Tibial artery (tissue), 4 donors: ENCODE measurements at regions not wholly inside any gene's neighbourhood (a gene's known extent, or its start where the extent isn't known, plus 50 kb on each side); places are given as distances from the start of the nearest gene placed in this dataset.

Source experiments
- DNase-seq, 2 donors: peaks; one replicate each; pipeline ENCODE4 v3.0.0-alpha.2; 2019
- H3K27ac ChIP-seq, 2 donors: fragments of 200-600 bp; sonication (generic) in 1 of 2; 1 replicate in 1 of 2; 2 replicates in 1 of 2; pipeline ENCODE4 v1.5.1; 2018 to 2019; ENCODE audit warnings: mild to moderate bottlenecking in 1 of 2
- H3K27me3 ChIP-seq, 2 donors: fragments of 200-600 bp; sonication (generic) in 1 of 2; one replicate each; pipeline versions ENCODE4 v1.5.1 to v1.6.0; 2016 to 2019
- H3K36me3 ChIP-seq, 3 donors: fragments of 200-600 bp; sonication (generic) in 2 of 3; one replicate each; pipeline ENCODE4 v1.5.1; 2016 to 2019; ENCODE audit warnings: mild to moderate bottlenecking in 2 of 3
- H3K4me1 ChIP-seq, 4 donors: fragments of 200-600 bp; sonication (generic) in 2 of 4; 1 replicate in 3 of 4; 2 replicates in 1 of 4; pipeline ENCODE4 v1.5.1; 2016 to 2019
- H3K4me3 ChIP-seq, 2 donors: fragments of 200-600 bp; sonication (generic) in 1 of 2; 1 replicate in 1 of 2; 2 replicates in 1 of 2; pipeline ENCODE4 v1.5.1; 2018 to 2019; ENCODE audit warnings: mild to moderate bottlenecking in 2 of 2
- H3K9me3 ChIP-seq, 3 donors: fragments of 200-600 bp; sonication (generic) in 1 of 3; one replicate each; pipeline ENCODE4 v1.5.1; 2016 to 2019
- intact Hi-C: fragments of 100-400 bp; cut with DNase I; formaldehyde crosslinking; loops from one replicate; pipeline ENCODE4 v1.15.0; 2023; ENCODE audit warnings: low total_unique reads
- TF ChIP-seq, protein P1 (sequence below), 2 experiments: fragments of 200-600 bp in 1 of 2; fragments of 450-650 bp in 1 of 2; IDR thresholded peaks; one replicate each; pipeline ENCODE4 v1.5.1; 2017 to 2019; ENCODE audit warnings: antibody characterized with exemption in 2 of 2, mild to moderate bottlenecking in 1 of 2, moderate library complexity in 1 of 2

DNA sequence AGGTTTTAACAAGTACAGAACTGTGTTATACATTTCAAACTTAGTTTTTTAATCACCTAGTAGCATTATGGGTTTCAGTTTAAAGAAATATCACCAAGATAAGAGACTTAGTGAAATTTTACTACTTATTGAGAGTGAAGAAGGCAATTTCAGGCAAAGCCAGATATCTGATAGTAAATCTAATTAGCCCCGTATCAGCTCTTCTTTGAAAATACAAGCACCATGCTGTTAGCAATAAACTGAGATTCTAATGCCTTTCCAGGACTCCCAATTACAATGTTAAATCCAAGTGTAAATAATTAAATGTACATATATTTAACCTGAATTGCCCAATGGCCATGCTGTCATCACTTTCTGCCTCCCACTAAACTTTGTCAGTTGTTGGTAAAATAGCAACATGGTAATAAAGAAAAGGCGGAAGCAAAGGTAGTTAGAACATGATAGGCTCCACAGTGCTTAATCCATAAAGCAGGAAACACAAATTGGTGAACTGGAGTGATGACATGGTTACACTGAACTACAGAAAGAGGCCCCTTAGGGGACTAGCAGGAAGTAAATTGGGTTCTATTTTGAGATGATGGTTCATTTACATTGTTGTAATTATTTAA is 646.1 kb downstream of the C12orf50 start:
- H3K27ac ChIP-seq, result no peak overlapping the region
- H3K36me3 ChIP-seq, result no peaks in the 10 kb centered on the region
- H3K9me3 ChIP-seq, result no peaks in the 10 kb centered on the region
- TF ChIP-seq, protein P1, sequence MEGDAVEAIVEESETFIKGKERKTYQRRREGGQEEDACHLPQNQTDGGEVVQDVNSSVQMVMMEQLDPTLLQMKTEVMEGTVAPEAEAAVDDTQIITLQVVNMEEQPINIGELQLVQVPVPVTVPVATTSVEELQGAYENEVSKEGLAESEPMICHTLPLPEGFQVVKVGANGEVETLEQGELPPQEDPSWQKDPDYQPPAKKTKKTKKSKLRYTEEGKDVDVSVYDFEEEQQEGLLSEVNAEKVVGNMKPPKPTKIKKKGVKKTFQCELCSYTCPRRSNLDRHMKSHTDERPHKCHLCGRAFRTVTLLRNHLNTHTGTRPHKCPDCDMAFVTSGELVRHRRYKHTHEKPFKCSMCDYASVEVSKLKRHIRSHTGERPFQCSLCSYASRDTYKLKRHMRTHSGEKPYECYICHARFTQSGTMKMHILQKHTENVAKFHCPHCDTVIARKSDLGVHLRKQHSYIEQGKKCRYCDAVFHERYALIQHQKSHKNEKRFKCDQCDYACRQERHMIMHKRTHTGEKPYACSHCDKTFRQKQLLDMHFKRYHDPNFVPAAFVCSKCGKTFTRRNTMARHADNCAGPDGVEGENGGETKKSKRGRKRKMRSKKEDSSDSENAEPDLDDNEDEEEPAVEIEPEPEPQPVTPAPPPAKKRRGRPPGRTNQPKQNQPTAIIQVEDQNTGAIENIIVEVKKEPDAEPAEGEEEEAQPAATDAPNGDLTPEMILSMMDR (IDR thresholded peaks at IDR 0.05), result no peak
- intact Hi-C loops, result no loop called here
- H3K27me3 ChIP-seq, result no peaks in the 10 kb centered on the region
- DNase-seq, result no peak
- no peaks in the 10 kb centered on the region for H3K4me1 ChIP-seq
- H3K4me3 ChIP-seq, result no peak overlapping the region

DNA sequence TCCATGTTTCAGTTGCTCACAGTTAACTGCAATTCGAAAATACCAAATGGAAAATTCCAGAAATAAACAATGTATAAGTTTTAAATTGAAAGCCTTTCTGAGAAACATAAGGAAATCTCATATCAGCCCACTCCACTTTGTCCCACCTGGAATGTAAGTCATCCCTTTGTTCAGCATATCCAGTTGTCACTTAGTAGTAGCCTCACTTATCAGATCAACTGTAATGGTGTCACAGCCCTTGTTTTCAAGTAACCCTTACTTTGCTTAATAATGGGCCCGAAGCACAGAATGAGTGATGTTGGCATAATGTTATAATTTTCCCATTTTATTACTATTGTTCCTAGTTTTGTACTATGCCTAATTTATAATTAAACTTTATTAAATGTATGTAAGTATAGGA is 646.8 kb downstream of the C12orf50 start:
- Histone ChIP-seq H3K27me3 (no peaks in the 10 kb centered on the region), H3K4me1 (no peaks in the 10 kb centered on the region), H3K4me3 (no peak overlapping the region), H3K36me3 (no peaks in the 10 kb centered on the region), H3K9me3 (no peaks in the 10 kb centered on the region), H3K27ac (no peak overlapping the region)
- intact Hi-C loops, result no loop called here
- DNase-seq, result no peak
- TF ChIP-seq, protein P1 (IDR thresholded peaks at IDR 0.05), result no peak

DNA sequence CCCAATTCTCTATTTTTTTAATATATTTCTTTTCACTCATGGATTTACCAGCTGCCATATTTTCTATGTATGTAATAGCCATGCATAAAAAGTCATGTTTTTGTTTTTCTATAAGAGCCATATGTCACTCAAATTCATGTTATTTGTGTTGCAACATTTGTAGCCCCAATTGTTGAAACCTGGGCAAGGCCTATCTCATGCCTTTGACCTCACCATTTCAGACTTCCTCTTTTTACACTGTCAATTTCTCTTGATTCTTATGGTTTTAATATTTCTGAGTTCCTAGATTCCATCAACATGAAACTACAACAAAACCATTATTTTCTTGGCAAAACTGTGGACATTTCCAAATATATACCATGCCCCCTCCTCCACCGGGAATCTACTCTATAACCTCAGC is 647.5 kb downstream of the C12orf50 start:
- no peak for DNase-seq
- no peaks in the 10 kb centered on the region for H3K27me3 ChIP-seq
- no peak overlapping the region for H3K4me3 ChIP-seq
- TF ChIP-seq, protein P1 (IDR thresholded peaks at IDR 0.05), result no peak
- no peak overlapping the region for H3K27ac ChIP-seq
- no peaks in the 10 kb centered on the region for H3K4me1 ChIP-seq
- H3K36me3 ChIP-seq, result no peaks in the 10 kb centered on the region
- intact Hi-C loops, result no loop called here
- H3K9me3 ChIP-seq, result no peaks in the 10 kb centered on the region

DNA sequence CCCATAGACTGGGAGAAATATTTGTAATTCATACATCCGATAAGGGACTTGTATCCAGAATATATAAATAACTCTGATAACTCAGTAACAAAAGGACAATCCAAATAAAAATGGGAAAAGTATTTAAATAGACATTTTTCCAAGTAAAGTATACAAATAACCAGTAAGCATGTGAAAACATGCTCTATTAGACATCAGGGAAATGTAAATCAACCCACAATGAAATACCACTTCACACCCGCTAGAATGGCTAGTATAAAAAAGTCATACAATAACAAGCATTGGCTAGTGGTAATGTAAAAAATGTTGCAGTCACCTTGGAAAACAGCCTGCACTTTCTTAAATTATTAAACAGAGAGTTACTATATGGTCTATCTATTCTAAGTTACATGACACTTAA is 650.7 kb downstream of the C12orf50 start:
- TF ChIP-seq, protein P1 (IDR thresholded peaks at IDR 0.05), result no peak

DNA sequence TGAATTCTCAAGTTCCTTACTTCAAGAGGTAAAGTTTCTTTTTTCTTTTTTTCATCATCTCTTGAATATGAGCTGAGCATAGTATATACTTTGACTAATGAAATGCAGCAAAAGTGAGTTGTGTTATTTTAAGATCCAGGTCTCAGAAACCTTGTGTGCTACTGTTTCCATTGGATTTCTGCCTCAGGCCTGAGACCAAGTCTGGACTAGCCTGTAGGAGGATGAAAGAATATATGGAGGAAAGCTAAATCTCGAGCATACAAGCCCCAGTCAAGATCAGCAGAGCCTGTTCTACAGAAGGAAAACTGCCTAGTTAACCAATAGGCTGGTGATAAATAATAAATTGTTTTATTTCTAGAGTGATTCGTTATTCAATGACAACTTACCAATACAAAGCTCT is 652.5 kb downstream of the C12orf50 start:
- intact Hi-C loops, result no loop called here

More for the DNA sequence above, 650.7 kb downstream of the C12orf50 start:
- Histone ChIP-seq H3K36me3 (no peaks in the 10 kb centered on the region), H3K4me1 (no peaks in the 10 kb centered on the region), H3K27ac (no peak overlapping the region), H3K27me3 (no peaks in the 10 kb centered on the region), H3K4me3 (no peak overlapping the region), H3K9me3 (peaks cover 0 to 7% (median 7%) of the 10 kb centered on the region in 3 donors)
- DNase-seq, result no peak
- intact Hi-C loops, result no loop called here

More for the DNA sequence above, 652.5 kb downstream of the C12orf50 start:
- Histone ChIP-seq H3K4me1 (no peaks in the 10 kb centered on the region), H3K4me3 (no peak overlapping the region), H3K36me3 (no peaks in the 10 kb centered on the region), H3K27ac (no peak overlapping the region), H3K27me3 (no peaks in the 10 kb centered on the region), H3K9me3 (peaks cover 0 to 7% (median 7%) of the 10 kb centered on the region in 3 donors)
- TF ChIP-seq, protein P1 (IDR thresholded peaks at IDR 0.05), result no peak
- no peak for DNase-seq
